ENCODE measurements at regions not wholly inside any gene's neighbourhood (a gene's known extent, or its start where the extent isn't known, plus 50 kb on each side); places are given as distances from the start of the nearest gene placed in this dataset.

GRCh38 chr5:107796797-107797196, 126.1 kb upstream of the EFNA5 start:
- TF ChIP-seq POLR2A (IDR thresholded peaks at IDR 0.05) (no peak), CTCF (IDR thresholded peaks at IDR 0.05 in 4 of 5, conservative IDR thresholded peaks at IDR 0.05 in 1 of 5) (no peak)
